Liver (tissue), 8 donors: ENCODE measurements at regions not wholly inside any gene's neighbourhood (a gene's known extent, or its start where the extent isn't known, plus 50 kb on each side); places are given as distances from the start of the nearest gene placed in this dataset.

Source experiments
- DNase-seq: peaks from one replicate; pipeline ENCODE4 v3.0.0-alpha.2; 2017; ENCODE audit warnings: low spot score
- H3K27ac ChIP-seq, 2 donors: one replicate each; pipeline ENCODE4 v1.7.0; 2013; ENCODE audit warnings: inconsistent platforms in 2 of 2, low read length in 2 of 2, control low read depth in 1 of 2, low read depth in 1 of 2, mild to moderate bottlenecking in 1 of 2
- H3K27me3 ChIP-seq, 4 donors: one replicate each; pipeline versions ENCODE4 v1.6.1 to v1.7.0; 2013; ENCODE audit warnings: low read length in 3 of 4, inconsistent platforms in 1 of 4, mild to moderate bottlenecking in 1 of 4, moderate library complexity in 1 of 4; ENCODE audit not compliant: control insufficient read depth in 4 of 4, insufficient read depth in 4 of 4
- H3K36me3 ChIP-seq, 4 donors: one replicate each; pipeline versions ENCODE4 v1.6.1 to v1.7.0; 2013; ENCODE audit warnings: low read length in 3 of 4, mild to moderate bottlenecking in 3 of 4, low read depth in 1 of 4, moderate library complexity in 1 of 4; ENCODE audit not compliant: control insufficient read depth in 4 of 4, insufficient read depth in 3 of 4
- H3K4me1 ChIP-seq, 4 donors: one replicate each; pipeline versions ENCODE4 v1.6.1 to v1.7.0; 2013; ENCODE audit warnings: low read length in 3 of 4, mild to moderate bottlenecking in 3 of 4, moderate library complexity in 1 of 4; ENCODE audit not compliant: control insufficient read depth in 4 of 4, insufficient read depth in 4 of 4
- H3K4me3 ChIP-seq, 3 donors: one replicate each; pipeline versions ENCODE4 v1.6.1 to v1.7.0; 2013; ENCODE audit warnings: low read length in 3 of 3, control low read depth in 1 of 3, low read depth in 1 of 3, mild to moderate bottlenecking in 1 of 3
- H3K9ac ChIP-seq, 2 donors: one replicate each; pipeline ENCODE4 v1.7.0; 2013; ENCODE audit warnings: low read length in 2 of 2, mild to moderate bottlenecking in 2 of 2, moderate library complexity in 2 of 2, control low read depth in 1 of 2, low read depth in 1 of 2
- H3K9me3 ChIP-seq, 4 donors: one replicate each; pipeline versions ENCODE4 v1.6.1 to v1.7.0; 2013; ENCODE audit warnings: low read length in 3 of 4; ENCODE audit not compliant: control insufficient read depth in 4 of 4
- EGR1 ChIP-seq, 2 donors: IDR thresholded peaks; 2 replicates each; pipeline ENCODE4 v1.6.1; 2016 to 2018; ENCODE audit warnings: antibody characterized with exemption in 2 of 2, low read depth in 2 of 2
- FOXA1 ChIP-seq: IDR thresholded peaks from 2 replicates; pipeline ENCODE4 v1.6.1; 2016; ENCODE audit warnings: antibody characterized with exemption
- FOXA2 ChIP-seq: IDR thresholded peaks from 2 replicates; pipeline ENCODE4 v1.6.1; 2016; ENCODE audit warnings: antibody characterized with exemption
- GABPA ChIP-seq, 2 donors: IDR thresholded peaks in 1 of 2; conservative IDR thresholded peaks in 1 of 2; 2 replicates each; pipeline ENCODE4 v1.6.1; 2016; ENCODE audit warnings: antibody characterized with exemption in 2 of 2, mild to moderate bottlenecking in 1 of 2, moderate library complexity in 1 of 2
- HNF4A ChIP-seq, 2 donors: conservative IDR thresholded peaks; 2 replicates each; pipeline ENCODE4 v1.6.1; 2016; ENCODE audit warnings: antibody characterized with exemption in 2 of 2, mild to moderate bottlenecking in 2 of 2
- HNF4G ChIP-seq: IDR thresholded peaks from 2 replicates; pipeline ENCODE4 v1.6.1; 2016; ENCODE audit warnings: antibody characterized with exemption
- RAD21 ChIP-seq, 2 donors: IDR thresholded peaks; 2 replicates each; pipeline ENCODE4 v1.6.1; 2016; ENCODE audit warnings: antibody characterized with exemption in 2 of 2, mild to moderate bottlenecking in 2 of 2
- REST ChIP-seq: IDR thresholded peaks from 2 replicates; pipeline ENCODE4 v1.6.1; 2016; ENCODE audit warnings: antibody characterized with exemption, mild to moderate bottlenecking
- SP1 ChIP-seq: IDR thresholded peaks from 2 replicates; pipeline ENCODE4 v1.6.1; 2018; ENCODE audit warnings: antibody characterized with exemption, mild to moderate bottlenecking
- TAF1 ChIP-seq: conservative IDR thresholded peaks from 2 replicates; pipeline ENCODE4 v1.6.1; 2016; ENCODE audit warnings: antibody characterized with exemption, mild to moderate bottlenecking
- YY1 ChIP-seq: IDR thresholded peaks from 2 replicates; pipeline ENCODE4 v1.6.1; 2016; ENCODE audit warnings: antibody characterized with exemption, mild to moderate bottlenecking
- WGBS: extraction: QIAGEN DNeasy Blood & Tissue Kit; methylation state at CpG from one replicate; pipeline ENCODE4 v1.1.7; 2013; 5-methylcytosine and 5-hydroxymethylcytosine counted together
- TF ChIP-seq, protein P1 (sequence below): IDR thresholded peaks from 2 replicates; pipeline ENCODE4 v1.6.1; 2016; ENCODE audit warnings: antibody characterized with exemption
- TF ChIP-seq, protein P2 (sequence below): fragments of 150-350 bp; IDR thresholded peaks from 2 replicates; pipeline ENCODE4 v1.5.1; 2017; ENCODE audit warnings: improper control_type of control experiment, low read depth, low read length; ENCODE audit not compliant: missing input control
- donor health status: healthy.
- donor health status: healthy.
- donor health status: healthy.
- donor health status: healthy.
- donor health status: healthy.

- WGBS, result 85% methylated on average over 16 of the region's 16 CpGs
- no peak for DNase-seq
- no peaks in the 10 kb centered on the region for H3K27me3 ChIP-seq
These were observed 987.3 kb downstream of the BRD1 start for GRCh38 chr22:48840112-48840949.

More at GRCh38 chr22:48840112-48840949, 987.3 kb downstream of the BRD1 start:
- Histone ChIP-seq H3K9me3 (no peaks in the 10 kb centered on the region), H3K4me3 (no peak overlapping the region), H3K36me3 (no peaks in the 10 kb centered on the region), H3K4me1 (no peaks in the 10 kb centered on the region), H3K27ac (no peak overlapping the region), H3K9ac (no peak overlapping the region)
- TF ChIP-seq EGR1 (IDR thresholded peaks at IDR 0.05; ENCODE audit: low read depth in 2 of 2), result no peak
- no peak for TF ChIP-seq HNF4G
- TF ChIP-seq FOXA2, result no peak
- no peak for TF ChIP-seq SP1
- no peak for TF ChIP-seq REST
- TF ChIP-seq TAF1, result no peak
- TF ChIP-seq, protein P1, sequence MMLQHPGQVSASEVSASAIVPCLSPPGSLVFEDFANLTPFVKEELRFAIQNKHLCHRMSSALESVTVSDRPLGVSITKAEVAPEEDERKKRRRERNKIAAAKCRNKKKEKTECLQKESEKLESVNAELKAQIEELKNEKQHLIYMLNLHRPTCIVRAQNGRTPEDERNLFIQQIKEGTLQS, result no peak
- TF ChIP-seq FOXA1, result no peak
- TF ChIP-seq GABPA (IDR thresholded peaks at IDR 0.05 in 1 of 2, conservative IDR thresholded peaks at IDR 0.05 in 1 of 2), result no peak
- no peak for TF ChIP-seq RAD21 (IDR thresholded peaks at IDR 0.05)
- TF ChIP-seq, protein P2, sequence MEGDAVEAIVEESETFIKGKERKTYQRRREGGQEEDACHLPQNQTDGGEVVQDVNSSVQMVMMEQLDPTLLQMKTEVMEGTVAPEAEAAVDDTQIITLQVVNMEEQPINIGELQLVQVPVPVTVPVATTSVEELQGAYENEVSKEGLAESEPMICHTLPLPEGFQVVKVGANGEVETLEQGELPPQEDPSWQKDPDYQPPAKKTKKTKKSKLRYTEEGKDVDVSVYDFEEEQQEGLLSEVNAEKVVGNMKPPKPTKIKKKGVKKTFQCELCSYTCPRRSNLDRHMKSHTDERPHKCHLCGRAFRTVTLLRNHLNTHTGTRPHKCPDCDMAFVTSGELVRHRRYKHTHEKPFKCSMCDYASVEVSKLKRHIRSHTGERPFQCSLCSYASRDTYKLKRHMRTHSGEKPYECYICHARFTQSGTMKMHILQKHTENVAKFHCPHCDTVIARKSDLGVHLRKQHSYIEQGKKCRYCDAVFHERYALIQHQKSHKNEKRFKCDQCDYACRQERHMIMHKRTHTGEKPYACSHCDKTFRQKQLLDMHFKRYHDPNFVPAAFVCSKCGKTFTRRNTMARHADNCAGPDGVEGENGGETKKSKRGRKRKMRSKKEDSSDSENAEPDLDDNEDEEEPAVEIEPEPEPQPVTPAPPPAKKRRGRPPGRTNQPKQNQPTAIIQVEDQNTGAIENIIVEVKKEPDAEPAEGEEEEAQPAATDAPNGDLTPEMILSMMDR, result no peak
- TF ChIP-seq HNF4A (conservative IDR thresholded peaks at IDR 0.05), result no peak
- no peak for TF ChIP-seq YY1
